Vagina (tissue), 2 donors: ENCODE measurements at regions not wholly inside any gene's neighbourhood (a gene's known extent, or its start where the extent isn't known, plus 50 kb on each side); places are given as distances from the start of the nearest gene placed in this dataset.

Experiments
- DNase-seq, 2 donors: peaks; one replicate each; pipeline ENCODE4 v3.0.0-alpha.2; 2017; ENCODE audit errors: extremely low spot score in 2 of 2
- H3K27ac ChIP-seq: fragments of 200-600 bp; sonication (generic); one replicate; pipeline ENCODE4 v1.5.1; 2019
- H3K27me3 ChIP-seq: fragments of 200-600 bp; sonication (generic); one replicate; pipeline ENCODE4 v1.5.1; 2019
- H3K36me3 ChIP-seq, 2 donors: fragments of 200-600 bp; sonication (generic); one replicate each; pipeline ENCODE4 v1.5.1; 2017 to 2019
- H3K4me1 ChIP-seq: fragments of 200-600 bp; sonication (generic); one replicate; pipeline ENCODE4 v1.5.1; 2019
- H3K4me3 ChIP-seq, 2 donors: fragments of 200-600 bp; sonication (generic); 1 replicate in 1 of 2; 2 replicates in 1 of 2; pipeline ENCODE4 v1.5.1; 2016 to 2019
- H3K9me3 ChIP-seq: fragments of 200-600 bp; sonication (generic); one replicate; pipeline ENCODE4 v1.5.1; 2019
- POLR2A ChIP-seq, 2 donors: fragments of 450-650 bp; IDR thresholded peaks; one replicate each; pipeline ENCODE4 v1.6.1; 2017; ENCODE audit warnings: antibody characterized with exemption in 2 of 2, mild to moderate bottlenecking in 2 of 2, moderate library complexity in 2 of 2
- POLR2AphosphoS5 ChIP-seq, 2 donors: sonication (generic); formaldehyde crosslinking; IDR thresholded peaks; one replicate each; pipeline ENCODE4 v1.9.0; 2017; ENCODE audit warnings: antibody characterized with exemption in 2 of 2, mild to moderate bottlenecking in 2 of 2, low read depth in 1 of 2; ENCODE audit not compliant: insufficient read depth in 1 of 2
- intact Hi-C: fragments of 100-400 bp; cut with DNase I; formaldehyde crosslinking; loops from one replicate; pipeline ENCODE4 v1.15.1; 2023
- TF ChIP-seq, protein P1 (sequence below), 3 experiments: fragments of 450-650 bp in 2 of 3; fragments of 200-600 bp in 1 of 3; sonication (generic) in 1 of 3; IDR thresholded peaks; one replicate each; pipeline ENCODE4 v1.5.1; 2017 to 2019; ENCODE audit warnings: antibody characterized with exemption in 3 of 3, mild to moderate bottlenecking in 2 of 3, moderate library complexity in 2 of 3

DNA sequence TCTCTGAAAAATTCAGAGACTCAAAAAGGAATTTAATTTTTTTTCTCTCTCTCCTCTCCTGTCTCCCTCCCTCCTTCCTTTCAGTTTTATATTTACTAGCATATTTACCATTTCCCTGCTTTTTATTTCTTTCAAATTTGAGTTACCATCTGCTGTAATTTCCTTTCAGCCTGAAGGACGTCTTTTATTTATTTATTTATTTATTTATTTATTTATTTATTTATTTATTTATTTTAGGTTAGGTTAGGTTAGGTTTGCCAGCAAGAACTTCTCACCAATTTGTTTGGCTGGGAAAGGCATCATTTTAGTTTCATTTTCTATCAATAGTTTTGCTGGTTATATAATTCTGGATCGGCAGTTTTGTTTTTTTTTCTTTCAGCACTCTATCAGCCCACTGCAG is 231.7 kb upstream of the ZRANB2 start:
- intact Hi-C loops = no loop called here
- Histone ChIP-seq H3K27ac (no peak overlapping the region), H3K36me3 (no peaks in the 10 kb centered on the region), H3K9me3 (no peaks in the 10 kb centered on the region), H3K4me3 (no peak overlapping the region), H3K4me1 (no peaks in the 10 kb centered on the region), H3K27me3 (no peaks in the 10 kb centered on the region)
- TF ChIP-seq POLR2AphosphoS5 (IDR thresholded peaks at IDR 0.05; ENCODE audit: insufficient read depth in 1 of 2, low read depth in 1 of 2) (no peak), POLR2A (IDR thresholded peaks at IDR 0.05) (no peak)
- TF ChIP-seq, protein P1, sequence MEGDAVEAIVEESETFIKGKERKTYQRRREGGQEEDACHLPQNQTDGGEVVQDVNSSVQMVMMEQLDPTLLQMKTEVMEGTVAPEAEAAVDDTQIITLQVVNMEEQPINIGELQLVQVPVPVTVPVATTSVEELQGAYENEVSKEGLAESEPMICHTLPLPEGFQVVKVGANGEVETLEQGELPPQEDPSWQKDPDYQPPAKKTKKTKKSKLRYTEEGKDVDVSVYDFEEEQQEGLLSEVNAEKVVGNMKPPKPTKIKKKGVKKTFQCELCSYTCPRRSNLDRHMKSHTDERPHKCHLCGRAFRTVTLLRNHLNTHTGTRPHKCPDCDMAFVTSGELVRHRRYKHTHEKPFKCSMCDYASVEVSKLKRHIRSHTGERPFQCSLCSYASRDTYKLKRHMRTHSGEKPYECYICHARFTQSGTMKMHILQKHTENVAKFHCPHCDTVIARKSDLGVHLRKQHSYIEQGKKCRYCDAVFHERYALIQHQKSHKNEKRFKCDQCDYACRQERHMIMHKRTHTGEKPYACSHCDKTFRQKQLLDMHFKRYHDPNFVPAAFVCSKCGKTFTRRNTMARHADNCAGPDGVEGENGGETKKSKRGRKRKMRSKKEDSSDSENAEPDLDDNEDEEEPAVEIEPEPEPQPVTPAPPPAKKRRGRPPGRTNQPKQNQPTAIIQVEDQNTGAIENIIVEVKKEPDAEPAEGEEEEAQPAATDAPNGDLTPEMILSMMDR (IDR thresholded peaks at IDR 0.05) = no peak
- no peak for DNase-seq

DNA sequence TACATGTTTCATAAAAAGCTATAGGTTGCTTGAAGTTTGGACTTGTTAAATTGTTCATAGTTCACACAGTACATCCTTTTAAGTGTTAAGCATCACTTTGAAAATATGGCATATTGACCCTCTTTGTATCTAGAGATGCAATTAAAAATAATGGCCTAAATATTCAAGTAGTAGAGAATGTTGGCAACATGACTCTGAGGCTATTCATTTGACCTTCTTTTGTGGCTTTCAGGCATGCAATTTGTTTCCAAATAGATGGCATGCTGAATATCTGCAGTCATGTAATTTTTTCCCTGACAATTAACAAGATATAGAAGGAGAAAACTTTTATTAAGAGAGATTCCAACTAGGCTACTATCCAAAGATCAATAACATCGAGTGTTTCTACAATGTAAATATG is 230.5 kb upstream of the ZRANB2 start:
- no peaks in the 10 kb centered on the region for H3K9me3 ChIP-seq
- H3K4me1 ChIP-seq = no peaks in the 10 kb centered on the region
- TF ChIP-seq, protein P1 (IDR thresholded peaks at IDR 0.05) = no peak
- TF ChIP-seq POLR2A (IDR thresholded peaks at IDR 0.05) (no peak), POLR2AphosphoS5 (IDR thresholded peaks at IDR 0.05; ENCODE audit: insufficient read depth in 1 of 2, low read depth in 1 of 2) (no peak)
- DNase-seq = no peak
- no peak overlapping the region for H3K4me3 ChIP-seq
- H3K36me3 ChIP-seq = no peaks in the 10 kb centered on the region
- intact Hi-C loops = no loop called here
- H3K27ac ChIP-seq = no peak overlapping the region
- no peaks in the 10 kb centered on the region for H3K27me3 ChIP-seq

DNA sequence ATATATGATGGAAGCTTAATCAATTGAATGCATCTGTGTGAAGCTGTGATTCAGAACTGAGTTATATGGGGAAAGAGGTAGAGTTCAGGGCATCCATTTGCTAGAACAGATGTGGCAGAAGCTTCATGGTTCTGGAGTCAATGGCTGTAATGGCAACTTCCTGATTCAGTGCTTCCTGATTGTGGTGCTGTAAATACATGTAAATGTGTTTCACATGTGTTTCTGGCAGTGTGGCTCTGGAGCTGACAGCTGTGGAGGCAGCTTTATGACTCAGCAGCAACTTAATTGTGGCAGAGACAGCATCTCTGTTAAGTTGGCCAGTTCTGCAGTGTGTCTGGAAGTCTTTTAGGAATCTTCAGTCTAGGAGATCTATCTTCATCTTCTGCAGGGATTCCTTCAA is 226.6 kb upstream of the ZRANB2 start:
- H3K27ac ChIP-seq = no peak overlapping the region
- DNase-seq = no peak
- H3K27me3 ChIP-seq = no peaks in the 10 kb centered on the region
- no peak overlapping the region for H3K4me3 ChIP-seq
- intact Hi-C loops = no loop called here
- TF ChIP-seq, protein P1 (IDR thresholded peaks at IDR 0.05) = no peak
- no peak for TF ChIP-seq POLR2AphosphoS5 (IDR thresholded peaks at IDR 0.05; ENCODE audit: insufficient read depth in 1 of 2, low read depth in 1 of 2)
- TF ChIP-seq POLR2A (IDR thresholded peaks at IDR 0.05) = no peak
- no peaks in the 10 kb centered on the region for H3K4me1 ChIP-seq
- no peaks in the 10 kb centered on the region for H3K9me3 ChIP-seq
- no peaks in the 10 kb centered on the region for H3K36me3 ChIP-seq

DNA sequence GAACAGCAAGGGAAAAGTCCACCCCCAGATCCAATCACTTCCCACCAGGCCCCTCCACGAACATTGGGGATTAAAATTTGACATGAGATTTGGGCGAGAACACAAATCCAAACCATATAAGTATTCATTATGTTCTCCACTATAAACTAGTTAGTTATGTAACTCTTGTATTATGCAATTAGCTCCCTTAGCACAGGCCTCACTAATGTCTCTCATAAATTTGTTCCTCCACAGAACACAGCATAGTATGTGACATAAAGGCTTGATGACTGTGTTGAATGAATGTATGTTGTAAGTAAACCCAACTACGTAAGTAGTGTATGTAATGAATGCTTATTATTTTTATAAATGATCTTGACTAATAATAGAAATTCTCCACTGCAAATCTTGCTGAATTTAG is 223.3 kb upstream of the ZRANB2 start:
- no peak overlapping the region for H3K27ac ChIP-seq
- H3K36me3 ChIP-seq = no peaks in the 10 kb centered on the region
- TF ChIP-seq POLR2AphosphoS5 (IDR thresholded peaks at IDR 0.05; ENCODE audit: insufficient read depth in 1 of 2, low read depth in 1 of 2) (no peak), POLR2A (IDR thresholded peaks at IDR 0.05) (no peak)
- TF ChIP-seq, protein P1 (IDR thresholded peaks at IDR 0.05) = no peak
- no peak for DNase-seq
- no peak overlapping the region for H3K4me3 ChIP-seq
- no peaks in the 10 kb centered on the region for H3K9me3 ChIP-seq
- intact Hi-C loops = no loop called here
- no peaks in the 10 kb centered on the region for H3K4me1 ChIP-seq
- no peaks in the 10 kb centered on the region for H3K27me3 ChIP-seq

DNA sequence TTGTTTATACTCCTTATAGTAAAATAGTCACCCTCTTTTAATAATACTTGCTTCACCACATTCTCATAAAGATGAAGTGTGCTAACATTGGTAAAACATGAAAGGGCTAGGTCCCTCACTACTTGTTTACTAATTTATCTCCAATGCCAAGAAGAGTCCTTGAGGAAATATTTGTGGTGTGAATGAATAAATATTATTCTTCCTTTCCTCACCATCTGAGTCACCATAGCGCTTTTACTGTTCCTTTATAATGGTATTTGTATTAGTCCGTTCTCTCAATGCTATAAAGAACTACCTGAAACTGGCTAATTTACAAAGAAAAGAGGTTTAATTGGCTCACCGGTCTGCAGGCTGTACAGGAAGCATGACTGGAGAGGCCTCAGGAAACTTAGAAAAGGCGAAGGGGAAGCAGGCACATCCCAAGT is 222.8 kb upstream of the ZRANB2 start:
- Histone ChIP-seq H3K4me1 (no peaks in the 10 kb centered on the region), H3K36me3 (no peaks in the 10 kb centered on the region), H3K27ac (no peak overlapping the region), H3K27me3 (no peaks in the 10 kb centered on the region), H3K9me3 (no peaks in the 10 kb centered on the region), H3K4me3 (no peak overlapping the region)
- intact Hi-C loops = no loop called here
- no peak for TF ChIP-seq POLR2A (IDR thresholded peaks at IDR 0.05)
- TF ChIP-seq, protein P1 (IDR thresholded peaks at IDR 0.05) = no peak
- TF ChIP-seq POLR2AphosphoS5 (IDR thresholded peaks at IDR 0.05; ENCODE audit: insufficient read depth in 1 of 2, low read depth in 1 of 2) = no peak
- DNase-seq = no peak
